Erythroblast (primary cell): ENCODE measurements at regions not wholly inside any gene's neighbourhood (a gene's known extent, or its start where the extent isn't known, plus 50 kb on each side); places are given as distances from the start of the nearest gene placed in this dataset.
"Not testable (repeated sequence)": the region's sequence is repeated elsewhere in the genome, so short reads cannot be mapped to it uniquely, and the experiment has no call there.

ENCODE experiments used
- DNase-seq, 2 experiments: peaks; one replicate each; lab custom pipeline; 2025; lab: John Stamatoyannopoulos, UW
- GATA1 ChIP-seq: IDR thresholded peaks from 2 replicates; pipeline ENCODE4 v1.6.1; 2011; ENCODE audit warnings: low read depth, mild to moderate bottlenecking, control low read depth, low read length, moderate library complexity
- POLR2A ChIP-seq: IDR thresholded peaks from 2 replicates; pipeline ENCODE4 v1.6.1; 2011; ENCODE audit warnings: mild to moderate bottlenecking, low read length

- DNase-seq, result no peak
- TF ChIP-seq GATA1 (no peak), POLR2A (no peak)
Measured at GRCh38 chr7:109641445-109641844, 1071.8 kb downstream of the DNAJB9 start.

DNA sequence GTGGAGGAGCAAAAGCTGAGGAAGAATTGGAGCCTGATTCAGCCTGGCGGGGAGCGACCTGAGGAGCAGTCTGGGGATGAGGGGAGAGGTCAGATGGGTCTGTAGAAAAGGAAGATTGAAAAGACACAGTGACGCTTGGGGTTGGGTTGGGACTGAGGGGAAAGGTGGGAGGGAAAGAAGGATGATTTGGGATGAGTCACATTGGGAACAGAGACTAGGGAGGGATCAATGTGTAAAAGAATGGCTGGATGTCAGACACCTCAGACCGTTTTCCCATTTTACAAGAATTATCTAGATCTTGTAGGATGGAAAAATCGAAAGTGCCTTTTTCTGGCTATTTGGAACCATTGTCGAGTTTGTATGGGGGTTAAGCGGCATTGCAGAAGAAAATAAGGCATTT is 1076.5 kb downstream of the DNAJB9 start:
- no peak for TF ChIP-seq GATA1
- no peak for TF ChIP-seq POLR2A

DNA sequence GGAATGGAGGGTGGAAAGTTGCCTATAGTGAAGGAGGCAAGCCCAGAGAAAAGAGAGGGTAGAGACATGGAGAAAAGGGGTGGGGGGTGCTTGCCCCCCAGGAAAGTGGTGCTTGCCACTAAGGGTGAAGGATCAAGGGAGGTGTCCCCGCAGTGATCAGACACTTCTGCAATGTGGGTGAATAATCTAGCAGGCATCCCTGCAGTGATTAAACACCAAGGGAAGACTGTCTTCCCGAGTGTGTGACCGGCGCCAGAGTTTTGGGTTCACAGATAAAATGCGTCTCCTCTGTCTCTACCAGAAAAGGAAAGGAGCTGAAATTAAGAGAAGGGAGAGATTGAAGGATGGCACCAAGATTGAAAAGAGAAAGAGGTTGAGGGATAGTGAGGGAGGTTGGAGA is 1076.9 kb downstream of the DNAJB9 start:
- DNase-seq, result not testable (repeated sequence)

More for the DNA sequence above, 1076.5 kb downstream of the DNAJB9 start:
- DNase-seq, result no peak

DNA sequence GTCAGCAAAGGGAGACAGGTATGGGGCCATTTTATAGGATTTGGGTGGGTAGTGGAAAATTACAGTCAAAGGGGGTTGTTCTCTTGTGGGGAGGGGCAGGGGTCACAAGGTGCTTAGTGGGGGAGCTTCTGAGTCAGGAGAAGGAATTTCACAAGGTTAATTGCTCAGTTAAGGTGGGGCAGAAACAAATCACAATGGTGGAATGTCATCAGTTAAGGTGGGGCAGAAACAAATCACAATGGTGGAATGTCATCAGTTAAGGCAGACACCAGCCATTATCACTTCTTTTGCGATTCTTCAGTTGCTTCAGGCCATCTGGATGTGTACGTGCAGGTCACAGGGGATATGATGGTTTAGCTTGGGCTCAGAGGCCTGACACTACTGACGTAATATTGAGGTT is 1077.6 kb downstream of the DNAJB9 start:
- not testable (repeated sequence) for DNase-seq

- TF ChIP-seq GATA1, result no peak
- no peak for TF ChIP-seq POLR2A
- no peak for DNase-seq
Measured at GRCh38 chr7:109659261-109659660, 1089.6 kb downstream of the DNAJB9 start.

DNA sequence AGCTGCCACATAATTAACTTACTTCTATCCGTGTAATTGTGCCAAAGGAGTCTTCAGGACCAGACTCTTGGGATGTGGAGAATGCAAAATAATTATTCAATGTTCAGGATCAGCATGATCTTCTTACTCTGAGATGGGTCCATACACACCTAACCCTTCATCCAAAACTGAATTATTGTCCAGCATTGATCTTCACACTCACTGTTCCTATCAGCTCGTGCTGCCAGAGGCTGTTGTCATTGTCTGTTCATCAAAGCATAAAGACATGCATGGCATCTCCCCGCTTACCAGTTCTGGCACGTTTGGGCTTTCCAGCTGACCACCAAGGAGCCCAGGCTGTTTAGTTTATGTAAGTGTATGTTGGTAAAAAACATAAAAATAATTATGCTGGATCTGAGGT is 1090.7 kb downstream of the DNAJB9 start:
- no peak for DNase-seq
- TF ChIP-seq POLR2A (no peak), GATA1 (no peak)

- TF ChIP-seq GATA1 (no peak), POLR2A (no peak)
Measured at GRCh38 chr7:109663806-109664205, 1094.1 kb downstream of the DNAJB9 start.

GRCh38 chr7:109687269-109687668 is 1117.6 kb downstream of the DNAJB9 start:
- DNase-seq, result not testable (repeated sequence)

More at GRCh38 chr7:109663806-109664205, 1094.1 kb downstream of the DNAJB9 start:
- DNase-seq, result no peak

- not testable (repeated sequence) for DNase-seq
Measured at GRCh38 chr7:109692613-109693012, 1122.9 kb downstream of the DNAJB9 start.

- TF ChIP-seq GATA1 (no peak), POLR2A (no peak)
- DNase-seq, result no peak
Measured at GRCh38 chr7:109694149-109695071, 1124.7 kb downstream of the DNAJB9 start.

DNA sequence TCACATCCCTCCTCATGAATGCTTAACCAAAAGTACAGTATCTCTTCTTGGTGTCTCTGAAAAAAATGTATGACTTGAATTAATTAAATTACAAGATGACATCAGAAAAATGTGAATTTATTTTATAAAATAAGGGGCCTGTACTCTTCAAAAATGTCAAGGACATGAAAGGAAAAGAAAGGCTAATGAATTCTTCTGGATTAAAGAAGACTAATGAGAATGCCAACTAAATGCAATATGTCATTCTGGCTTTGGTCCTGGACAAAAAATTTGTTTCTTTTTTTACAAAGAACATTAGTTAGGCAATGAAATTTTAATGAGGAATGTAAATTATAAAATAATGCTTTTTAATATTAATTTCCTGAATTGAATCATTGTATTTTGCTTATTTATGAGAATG is 1125.7 kb downstream of the DNAJB9 start:
- TF ChIP-seq GATA1 (no peak), POLR2A (no peak)

DNA sequence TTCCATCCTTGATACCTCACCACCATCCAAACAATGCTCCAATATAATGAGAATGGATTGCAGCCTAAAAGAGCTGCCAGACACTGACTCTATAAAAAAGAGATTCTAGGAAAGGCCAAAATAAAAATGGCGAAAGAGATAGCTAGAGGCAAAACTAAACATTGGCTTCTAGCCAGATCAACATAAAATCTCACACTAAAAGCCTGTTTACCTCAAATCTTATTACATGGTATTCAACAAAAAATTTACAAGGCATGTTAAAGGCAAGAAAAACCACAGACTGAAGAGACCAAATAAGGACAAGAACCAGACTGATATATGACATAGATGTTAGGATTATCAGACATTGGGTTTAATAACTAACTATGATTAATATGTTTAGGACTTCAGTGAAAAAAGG is 1127.0 kb downstream of the DNAJB9 start:
- DNase-seq, result no peak
- no peak for TF ChIP-seq POLR2A
- TF ChIP-seq GATA1, result no peak

More for the DNA sequence above, 1125.7 kb downstream of the DNAJB9 start:
- no peak for DNase-seq

- DNase-seq, result no peak
- TF ChIP-seq POLR2A (no peak), GATA1 (no peak)
Measured at GRCh38 chr7:109699661-109700060, 1130.0 kb downstream of the DNAJB9 start.

DNA sequence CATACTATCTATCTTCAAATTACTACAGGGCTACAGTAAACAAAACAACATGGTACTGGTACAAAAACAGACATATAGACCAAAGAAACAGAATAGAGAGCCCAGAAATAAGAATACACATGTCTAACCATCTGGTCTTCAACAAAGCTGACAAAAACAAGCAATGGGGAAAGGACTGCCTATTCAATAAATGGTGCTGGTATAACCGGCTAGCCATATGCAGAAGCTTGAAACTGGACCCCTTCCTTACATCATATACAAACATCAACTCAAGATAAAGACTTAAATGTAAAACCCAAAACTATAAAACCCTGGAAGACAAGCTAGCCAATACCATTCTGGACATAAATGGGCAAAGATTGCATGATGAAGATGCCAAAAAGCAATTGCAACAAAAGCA is 1143.7 kb downstream of the DNAJB9 start:
- TF ChIP-seq POLR2A, result no peak
- no peak for TF ChIP-seq GATA1

GRCh38 chr7:109719359-109719758 is 1149.7 kb downstream of the DNAJB9 start:
- DNase-seq, result not testable (repeated sequence)

More for the DNA sequence above, 1143.7 kb downstream of the DNAJB9 start:
- DNase-seq, result no peak

DNA sequence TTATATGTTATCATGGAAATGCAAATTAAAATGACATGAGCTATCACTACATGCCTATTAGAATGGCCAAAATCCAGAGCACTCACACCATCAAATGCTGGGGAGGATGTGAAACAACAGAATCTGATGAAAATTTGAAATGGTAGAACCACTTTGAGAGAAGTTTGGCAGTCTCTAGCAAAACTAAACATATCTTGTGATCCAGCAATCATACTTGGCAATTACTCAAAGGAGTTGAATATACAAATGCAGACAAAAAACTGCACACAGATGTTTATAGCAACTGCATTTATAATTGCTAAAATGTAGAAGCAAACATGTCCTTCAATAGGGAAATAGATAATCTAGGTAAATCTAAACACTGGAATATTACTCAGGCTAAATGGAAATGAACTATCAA is 1164.9 kb downstream of the DNAJB9 start:
- TF ChIP-seq GATA1 (no peak), POLR2A (no peak)
- no peak for DNase-seq
